GM19035 (cell line): ENCODE measurements at regions not wholly inside any gene's neighbourhood (a gene's known extent, or its start where the extent isn't known, plus 50 kb on each side); places are given as distances from the start of the nearest gene placed in this dataset.
"Not testable (repeated sequence)": the region's sequence is repeated elsewhere in the genome, so short reads cannot be mapped to it uniquely, and the experiment has no call there.

ENCODE experiments used
- ATAC-seq: cut with Tn5 transposase; IDR thresholded peaks from one replicate; pipeline ENCODE4 v1.9.1; 2021; ENCODE audit not compliant: unreplicated experiment

DNA sequence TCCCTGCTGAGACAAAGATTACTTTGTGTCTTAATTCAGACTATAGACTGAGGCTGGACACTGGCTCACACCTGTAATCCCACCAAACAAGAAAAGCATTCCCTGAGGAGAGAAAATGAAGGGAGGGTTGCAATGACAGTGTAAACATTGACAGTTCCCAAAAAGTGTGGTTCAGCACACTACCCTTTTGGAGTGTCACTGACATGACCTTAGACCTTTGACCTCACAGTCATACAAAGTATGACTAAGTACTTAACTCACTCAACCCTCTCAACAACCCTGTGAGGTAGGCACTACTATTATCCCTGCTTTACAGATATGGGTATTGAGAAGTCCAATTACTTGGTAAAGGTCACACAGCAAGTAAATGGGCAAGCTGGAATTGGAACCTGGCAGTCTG is 341.7 kb downstream of the LRRC3B start:
- ATAC-seq, result no peak

DNA sequence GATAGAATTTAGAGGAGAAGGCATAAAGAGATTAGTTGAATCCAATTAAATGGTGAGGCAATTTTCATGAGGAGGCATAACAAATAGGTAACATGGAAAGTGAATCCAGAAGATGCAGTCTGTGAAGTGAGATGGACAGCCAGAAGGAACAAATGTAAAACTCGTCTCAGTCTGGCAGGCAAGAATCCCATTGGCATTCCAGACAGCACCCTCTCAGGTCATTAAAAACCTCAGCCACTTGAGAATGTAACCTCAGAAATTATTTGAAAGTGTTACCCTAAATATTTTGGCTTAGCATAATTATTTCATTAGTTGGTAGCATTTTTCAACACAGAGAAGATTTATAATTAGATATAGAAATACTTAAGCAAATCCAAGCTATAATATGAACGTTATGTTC is 342.3 kb downstream of the LRRC3B start:
- ATAC-seq, result no peak

DNA sequence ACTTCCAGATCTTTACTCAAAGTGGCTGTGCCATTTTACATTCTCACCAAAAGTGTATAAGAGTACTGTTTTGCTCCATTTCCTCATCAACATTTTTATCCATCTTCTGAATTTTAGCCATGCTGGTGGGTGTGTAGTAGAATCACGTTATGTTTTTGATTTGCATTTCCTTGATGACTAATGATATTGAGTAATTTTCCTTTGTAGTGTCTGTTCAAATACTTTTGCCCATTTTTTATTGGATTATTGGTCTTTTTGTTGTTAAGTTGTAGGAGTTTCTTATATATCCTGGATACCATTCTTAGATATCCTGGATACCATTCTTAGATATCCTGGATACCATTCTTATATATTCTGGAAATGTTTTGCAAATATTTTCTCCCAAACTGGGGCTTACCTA is 344.9 kb downstream of the LRRC3B start:
- ATAC-seq, result no peak

DNA sequence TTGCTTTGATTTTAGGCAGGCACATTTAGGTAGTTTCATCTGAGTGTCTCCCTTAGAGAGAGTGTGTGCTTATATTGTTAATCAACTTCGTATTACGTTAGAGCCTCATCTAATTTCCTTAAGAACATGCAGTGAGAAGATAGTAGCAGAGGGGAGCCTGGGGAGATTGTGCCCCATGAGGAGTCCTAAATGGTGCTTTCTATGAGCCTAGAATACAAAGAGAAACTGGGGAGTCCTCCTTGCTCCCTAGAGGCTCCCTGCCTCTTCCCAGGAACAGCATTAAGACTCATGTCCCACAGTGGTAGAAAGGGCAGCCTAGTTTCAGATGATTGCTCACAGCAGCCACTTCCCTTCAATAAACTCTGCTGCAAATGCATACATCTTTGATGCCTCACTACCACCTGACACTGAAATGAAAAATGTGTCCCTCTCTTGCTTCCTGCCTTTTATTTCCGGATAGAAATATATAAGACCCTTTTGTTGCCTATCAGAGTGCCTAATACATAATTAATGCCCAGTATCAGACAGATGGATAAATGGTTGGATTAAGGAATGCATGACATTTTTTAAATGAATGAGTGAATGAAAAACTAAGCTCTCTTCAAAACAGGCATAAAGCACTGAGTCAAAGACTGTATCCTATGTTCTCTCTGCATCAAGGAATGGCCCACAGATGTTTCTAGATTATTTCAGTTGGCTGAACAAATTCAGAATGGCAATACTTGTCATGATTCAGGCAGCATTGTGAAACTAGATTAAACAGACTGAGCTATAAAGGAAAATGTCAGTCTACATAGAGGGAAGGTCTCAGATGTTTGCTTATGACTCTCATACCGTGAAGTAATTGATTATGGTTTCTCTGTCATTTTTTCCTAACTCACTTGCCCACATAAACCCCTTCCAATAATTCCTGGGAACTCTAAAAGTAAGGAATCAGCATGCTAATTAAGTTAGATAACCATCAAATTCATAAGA is 362.1 kb downstream of the LRRC3B start:
- no peak for ATAC-seq

DNA sequence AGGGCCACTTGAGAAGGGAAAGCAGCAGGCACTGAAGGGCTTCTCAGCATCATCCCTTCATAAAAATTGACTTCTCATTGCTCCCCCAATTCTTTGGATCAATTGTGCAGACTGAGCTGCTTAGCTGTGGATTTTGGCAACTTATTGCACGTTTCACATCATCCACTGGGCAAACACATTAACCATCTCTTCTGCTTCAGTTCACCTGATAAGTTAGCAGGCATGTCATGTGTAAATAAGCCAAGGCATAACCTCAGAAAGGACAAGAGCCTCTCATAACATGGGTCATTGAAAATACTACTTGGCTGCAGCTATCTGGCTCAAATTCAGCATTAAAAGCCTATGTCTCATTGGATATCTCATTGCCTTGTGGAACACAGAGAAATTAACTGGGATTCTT is 366.5 kb downstream of the LRRC3B start:
- ATAC-seq, result no peak

DNA sequence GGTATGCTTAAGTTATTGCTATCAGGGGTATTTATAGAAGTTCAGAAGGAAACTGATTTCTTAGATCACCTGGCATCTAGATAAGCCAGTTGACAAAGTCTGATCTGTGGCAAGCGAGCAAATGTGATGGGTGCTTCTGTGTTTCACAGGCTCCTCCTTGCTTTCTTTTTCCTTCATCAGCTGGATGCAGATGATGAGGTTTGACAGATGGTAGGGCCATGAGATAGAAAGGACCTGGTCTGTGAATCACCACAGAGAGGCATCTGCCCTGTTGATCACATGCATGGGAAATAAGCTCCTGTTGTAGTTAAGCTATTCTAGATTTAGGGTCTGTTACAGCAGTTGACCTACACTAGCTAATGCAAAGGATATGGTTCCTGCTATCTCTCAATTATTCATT is 372.0 kb downstream of the NEK10 start:
- no peak for ATAC-seq

DNA sequence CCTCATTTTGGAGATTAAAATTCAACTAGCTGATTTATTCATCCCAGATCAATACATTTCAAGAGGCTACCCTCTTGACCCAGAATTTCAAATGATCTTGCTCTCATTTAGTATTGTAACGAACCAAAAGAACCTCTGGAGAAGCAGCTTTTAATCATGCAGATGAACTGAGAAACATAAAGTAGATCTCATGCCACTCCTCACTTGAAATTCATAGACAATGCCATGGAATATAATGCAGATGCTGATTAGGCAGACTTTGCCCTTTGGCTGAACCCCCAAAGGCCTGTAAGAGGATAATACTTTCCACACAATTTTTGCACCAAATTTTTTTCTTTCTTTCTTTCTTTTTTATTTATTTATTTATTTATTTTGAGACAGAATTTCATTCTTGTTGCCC is 358.3 kb downstream of the NEK10 start:
- ATAC-seq, result no peak

DNA sequence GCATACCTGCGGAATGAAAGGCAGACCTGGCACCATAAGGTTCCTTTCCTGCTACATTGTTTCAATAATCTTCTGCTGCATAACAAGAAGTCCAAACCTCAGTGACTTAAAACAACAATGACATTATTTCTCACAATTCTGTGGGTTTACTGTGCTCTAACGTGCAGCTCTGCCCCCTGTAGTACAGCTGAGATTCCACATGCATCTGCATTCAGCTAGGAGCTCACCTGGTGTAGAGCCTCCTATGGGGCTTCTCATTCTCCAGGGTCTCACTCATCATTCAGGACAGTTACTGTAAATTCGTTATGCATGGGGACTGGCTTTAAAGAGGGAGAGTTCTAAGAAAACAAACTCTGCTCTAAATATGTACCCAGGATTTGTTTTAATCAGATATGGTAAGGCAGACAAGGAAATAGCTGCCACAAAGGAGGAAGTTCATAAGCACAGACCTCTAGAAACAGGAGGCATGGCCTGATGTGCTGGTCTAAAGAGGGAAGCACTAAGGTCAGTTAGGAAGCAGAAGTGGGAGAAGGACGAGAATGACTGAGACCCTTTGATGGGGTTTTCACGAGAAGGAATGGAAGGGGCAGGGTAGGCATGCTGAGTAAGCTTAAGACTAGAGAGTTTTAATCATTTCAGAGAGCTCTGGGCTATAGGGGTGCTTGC is 347.0 kb downstream of the NEK10 start:
- no peak for ATAC-seq

DNA sequence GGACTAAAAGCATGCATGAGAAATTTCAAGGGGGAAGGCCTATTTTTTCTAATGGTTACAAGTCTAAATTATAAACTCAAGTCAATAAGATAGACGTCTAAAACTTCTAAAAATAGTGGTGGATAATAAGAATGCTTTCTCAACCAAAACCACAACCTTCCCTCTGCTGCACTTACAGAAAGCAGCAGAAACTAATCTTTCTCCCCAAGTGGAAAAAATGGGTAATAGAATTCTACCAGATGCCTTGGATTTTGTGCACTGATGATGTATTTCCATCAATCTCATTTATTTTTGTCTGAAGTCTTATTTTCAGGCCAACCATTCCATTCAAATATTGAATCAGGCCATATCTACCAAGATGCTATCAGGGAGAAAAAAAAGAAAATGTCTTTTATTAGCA is 344.7 kb downstream of the NEK10 start:
- no peak for ATAC-seq

DNA sequence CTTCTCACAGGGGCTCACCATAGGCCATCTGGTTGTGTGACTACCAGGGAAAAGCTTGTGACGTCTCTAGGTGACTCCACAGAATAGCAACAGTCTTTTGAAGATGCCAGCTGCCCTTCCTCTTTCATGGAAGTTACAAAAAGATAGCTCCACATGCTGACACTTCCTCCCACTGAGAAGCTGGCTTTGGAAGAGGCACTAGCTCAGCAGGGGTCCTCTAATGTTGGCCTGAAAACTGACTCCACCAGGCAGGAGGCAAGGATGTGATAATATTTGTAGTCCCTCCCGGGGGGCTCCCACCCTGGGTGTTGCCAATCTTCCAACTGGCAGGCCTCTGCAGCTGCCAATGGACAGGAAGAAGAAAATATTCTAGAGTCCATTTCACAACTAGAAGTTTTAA is 343.5 kb downstream of the NEK10 start:
- no peak for ATAC-seq

DNA sequence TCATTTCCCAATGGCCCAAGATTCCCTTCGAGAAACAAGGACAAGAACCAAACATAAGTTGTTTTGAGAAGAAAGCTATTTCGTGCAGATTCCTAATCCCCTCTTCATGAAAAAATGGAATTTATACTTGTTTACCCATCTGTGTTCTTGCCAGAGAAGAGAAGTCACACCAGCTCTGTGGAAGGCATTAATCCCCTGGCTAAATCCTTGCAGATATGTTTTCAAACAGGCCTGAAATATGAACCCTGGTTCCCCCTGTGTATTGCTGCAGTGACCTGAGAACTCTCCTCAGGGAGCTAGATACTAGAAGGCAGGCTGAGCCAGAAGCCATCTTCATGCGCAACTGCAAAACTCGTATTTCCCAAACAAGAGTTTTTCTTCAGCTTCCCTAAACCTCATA is 337.7 kb downstream of the NEK10 start:
- no peak for ATAC-seq

DNA sequence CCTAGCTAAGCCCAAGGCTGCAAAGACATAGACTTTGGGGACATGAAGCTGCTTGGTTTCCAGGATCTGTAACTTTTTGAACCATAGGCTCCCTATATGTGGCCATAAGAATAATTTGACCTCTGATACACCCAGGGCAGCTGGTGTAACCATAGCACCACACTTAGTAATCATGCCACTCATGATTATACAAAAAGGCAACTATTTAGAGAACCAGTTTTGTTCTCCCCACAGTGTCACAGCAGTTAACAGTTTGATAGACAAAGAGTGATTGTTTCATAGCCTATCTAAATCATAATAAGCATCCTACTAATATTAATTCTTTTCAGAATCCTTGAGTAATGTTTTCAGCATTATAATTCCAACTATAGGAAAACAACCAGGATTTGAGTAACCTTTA is 334.9 kb downstream of the NEK10 start:
- no peak for ATAC-seq

DNA sequence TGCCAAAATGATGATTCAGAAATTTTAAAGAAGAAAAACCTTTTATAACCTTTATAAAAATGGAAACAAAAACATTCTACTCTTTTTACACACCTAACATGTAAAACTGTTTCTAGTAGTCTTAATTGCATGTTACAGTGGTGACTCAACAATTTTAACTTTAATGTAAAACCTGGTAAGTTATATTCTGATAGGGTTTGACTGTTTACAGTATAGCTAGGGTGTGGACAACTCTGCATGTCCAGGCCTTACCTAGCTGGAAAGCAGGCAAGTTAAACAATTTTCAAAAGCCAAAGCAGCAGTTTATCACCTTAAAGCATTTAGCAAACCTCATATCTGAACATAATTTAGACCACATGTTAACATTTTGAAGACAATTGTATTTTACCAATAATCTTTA is 328.5 kb downstream of the NEK10 start:
- no peak for ATAC-seq

DNA sequence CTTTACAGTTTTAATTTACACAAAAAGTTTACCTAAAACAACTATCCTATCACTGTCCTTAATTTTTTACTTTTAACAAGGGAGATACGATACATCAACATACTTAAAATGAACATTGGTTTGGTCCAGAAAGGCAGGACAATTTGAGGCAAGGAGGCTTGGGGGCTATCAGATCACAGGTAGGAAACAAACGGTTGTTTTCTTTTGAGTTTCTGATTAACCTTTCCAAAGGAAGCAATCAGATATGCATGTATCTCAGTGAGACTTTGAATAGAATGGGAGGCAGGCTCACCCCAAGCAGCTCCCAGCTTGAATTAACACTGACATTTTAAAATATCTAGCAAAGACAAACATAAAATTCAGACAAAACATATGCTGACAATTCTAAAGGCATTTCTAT is 326.6 kb downstream of the NEK10 start:
- not testable (repeated sequence) for ATAC-seq

DNA sequence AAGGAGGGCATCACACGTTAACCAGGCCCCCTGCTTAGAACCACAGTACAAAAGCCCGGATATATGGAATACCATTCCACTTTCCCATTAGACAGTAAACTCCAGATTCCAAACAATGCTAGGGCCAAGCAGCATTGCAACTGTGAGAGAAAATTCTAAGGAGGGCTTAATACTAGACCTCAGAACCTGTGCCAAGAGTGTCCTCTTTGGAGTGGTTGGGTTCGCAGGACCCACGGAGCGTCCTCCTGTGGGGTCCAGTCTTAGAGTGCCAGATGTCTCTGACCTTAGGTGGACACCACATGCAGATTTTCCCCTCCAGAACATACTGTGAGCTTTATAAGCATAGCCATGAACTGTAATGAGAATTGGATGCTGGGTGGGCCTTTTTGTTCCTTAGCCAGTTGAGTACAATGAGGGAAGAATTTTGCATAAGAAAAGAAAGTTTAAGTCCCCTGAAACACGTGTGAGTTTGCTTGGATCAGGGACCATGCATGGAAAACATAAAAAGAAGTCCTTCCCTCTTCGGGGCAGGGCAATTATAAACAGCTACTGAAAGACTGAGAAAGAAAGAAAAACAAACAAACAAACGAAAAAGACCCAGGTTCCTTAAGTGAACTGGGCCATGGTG is 325.7 kb downstream of the NEK10 start:
- no peak for ATAC-seq

DNA sequence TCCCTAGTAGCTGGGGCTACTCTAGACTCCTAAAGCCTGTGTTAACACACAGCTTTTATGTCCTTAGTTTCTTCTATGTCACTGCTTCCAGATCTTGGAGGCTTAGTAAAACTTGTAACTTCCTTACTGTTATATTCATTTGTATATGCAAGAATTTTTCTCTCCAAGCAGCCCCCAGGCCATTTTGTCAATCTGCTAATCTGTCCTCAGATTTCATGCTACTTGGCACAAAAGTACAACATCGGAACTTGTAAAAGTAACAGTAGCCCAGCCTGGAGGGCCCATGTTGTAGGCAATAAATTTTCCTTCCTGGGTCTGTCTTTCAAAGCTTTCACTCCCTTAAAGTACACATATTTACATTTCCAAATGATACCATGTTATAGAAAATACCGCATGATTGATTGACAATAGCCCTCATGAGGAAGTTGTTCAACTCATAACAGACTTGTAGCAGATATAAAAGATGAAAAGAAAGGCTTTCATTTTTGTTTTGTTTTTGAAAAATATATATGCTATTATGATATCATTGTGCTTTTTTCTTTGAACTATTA is 324.2 kb downstream of the NEK10 start:
- ATAC-seq, result no peak

DNA sequence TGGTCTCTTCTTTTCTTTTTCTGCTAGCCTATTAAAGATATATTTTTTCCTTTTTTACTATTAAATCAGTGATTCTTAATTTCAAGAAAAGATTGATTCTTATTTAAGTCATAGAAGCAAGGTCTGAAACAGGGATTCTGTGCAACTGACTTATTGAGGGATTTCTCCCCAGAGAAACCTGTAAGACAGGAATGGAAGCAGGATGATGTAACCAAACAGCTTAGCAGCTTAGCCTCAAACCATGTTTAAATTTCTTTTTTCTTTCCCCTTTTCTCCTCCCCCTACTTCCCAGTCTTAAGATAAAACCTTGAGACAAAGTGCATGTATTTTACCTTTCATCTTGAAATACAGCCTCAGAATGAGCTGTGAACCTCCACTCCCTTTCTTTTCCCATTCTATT is 322.8 kb downstream of the NEK10 start:
- no peak for ATAC-seq

DNA sequence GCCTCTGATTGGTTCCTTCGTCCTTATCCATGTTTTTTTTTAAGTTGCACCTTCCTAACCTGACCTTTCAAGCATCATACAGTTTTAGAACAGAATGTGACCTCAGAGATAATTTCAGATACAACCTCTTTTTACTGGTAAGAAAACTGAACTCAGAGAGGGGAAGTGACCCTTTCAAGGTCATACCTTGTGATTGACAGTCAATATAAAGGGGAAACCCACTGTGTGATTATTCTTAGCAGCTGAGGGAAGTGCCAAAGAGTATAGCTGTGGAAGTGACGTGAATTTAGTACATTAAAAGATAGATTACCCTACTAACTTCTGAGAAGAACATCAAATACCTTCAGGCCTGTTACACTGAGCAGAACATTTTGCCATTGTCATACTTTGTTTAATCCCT is 319.4 kb downstream of the NEK10 start:
- no peak for ATAC-seq

DNA sequence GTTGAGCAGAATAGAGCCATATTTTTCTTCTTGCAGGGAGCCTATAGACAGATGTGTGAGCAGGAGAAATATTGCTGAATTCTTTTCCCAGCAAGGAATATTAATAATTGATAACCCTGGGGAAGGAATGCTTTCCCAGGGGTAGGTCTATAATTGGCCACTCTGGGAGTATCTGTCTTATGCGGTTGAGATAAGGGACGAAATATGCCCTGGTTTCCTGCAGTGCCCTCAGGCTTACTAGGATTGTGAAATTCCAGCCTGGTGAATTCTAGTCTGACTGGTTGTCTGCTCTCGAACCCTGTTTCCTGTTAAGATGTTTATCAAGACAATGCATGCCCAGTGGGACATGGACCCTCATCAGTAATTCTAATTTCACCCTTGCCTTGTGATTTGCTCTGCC is 317.7 kb downstream of the NEK10 start:
- ATAC-seq, result not testable (repeated sequence)

DNA sequence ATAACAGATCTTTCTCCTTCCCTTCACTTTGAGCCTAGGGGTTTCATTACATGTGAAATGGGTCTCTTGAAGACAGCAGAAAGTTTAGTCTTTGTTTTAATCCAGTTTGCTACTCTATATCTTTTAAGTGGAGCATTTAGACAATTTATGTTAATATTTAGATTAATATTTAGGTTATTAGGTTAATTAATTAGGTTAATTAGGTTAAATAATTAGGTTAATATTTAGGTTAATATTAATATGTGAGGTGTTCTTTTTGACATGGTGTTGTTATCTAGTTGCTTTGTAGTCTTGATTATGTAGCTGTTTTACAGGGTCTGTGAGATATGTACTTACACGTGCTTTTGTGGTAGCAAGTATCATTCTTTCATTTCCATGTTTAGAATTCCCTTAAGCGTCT is 312.9 kb downstream of the NEK10 start:
- ATAC-seq, result no peak

DNA sequence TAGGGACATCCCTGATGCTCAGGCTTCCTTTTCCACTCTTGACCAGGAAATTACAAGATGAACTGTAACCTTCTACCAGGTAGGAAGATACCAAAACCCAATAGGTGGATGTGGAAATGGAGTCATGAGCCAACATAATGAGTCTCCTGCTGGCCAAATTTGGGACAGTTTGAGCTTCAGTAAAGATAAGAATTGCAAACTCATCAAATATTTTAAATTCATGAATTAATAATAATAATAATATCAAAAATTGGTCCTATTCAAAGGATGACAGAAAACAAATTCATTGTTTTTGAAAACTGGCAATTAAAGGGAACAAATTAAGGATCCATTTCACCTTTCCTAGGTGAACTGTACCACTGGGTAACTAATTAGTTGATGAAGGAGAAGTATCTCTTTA is 309.7 kb downstream of the NEK10 start:
- no peak for ATAC-seq
